C4-2B (cell line): ENCODE measurements at regions not wholly inside any gene's neighbourhood (a gene's known extent, or its start where the extent isn't known, plus 50 kb on each side); places are given as distances from the start of the nearest gene placed in this dataset.

Experiments
- H3K27ac ChIP-seq: fragments of 450-650 bp; 2 replicates; pipeline ENCODE4 v1.5.1; 2017
- ZFX ChIP-seq: fragments of 450-650 bp; IDR thresholded peaks from 2 replicates; pipeline ENCODE4 v1.6.1; 2017
- TF ChIP-seq, protein P1 (sequence below): fragments of 450-650 bp; conservative IDR thresholded peaks from 2 replicates; pipeline ENCODE4 v1.5.1; 2017; ENCODE audit warnings: mild to moderate bottlenecking

DNA sequence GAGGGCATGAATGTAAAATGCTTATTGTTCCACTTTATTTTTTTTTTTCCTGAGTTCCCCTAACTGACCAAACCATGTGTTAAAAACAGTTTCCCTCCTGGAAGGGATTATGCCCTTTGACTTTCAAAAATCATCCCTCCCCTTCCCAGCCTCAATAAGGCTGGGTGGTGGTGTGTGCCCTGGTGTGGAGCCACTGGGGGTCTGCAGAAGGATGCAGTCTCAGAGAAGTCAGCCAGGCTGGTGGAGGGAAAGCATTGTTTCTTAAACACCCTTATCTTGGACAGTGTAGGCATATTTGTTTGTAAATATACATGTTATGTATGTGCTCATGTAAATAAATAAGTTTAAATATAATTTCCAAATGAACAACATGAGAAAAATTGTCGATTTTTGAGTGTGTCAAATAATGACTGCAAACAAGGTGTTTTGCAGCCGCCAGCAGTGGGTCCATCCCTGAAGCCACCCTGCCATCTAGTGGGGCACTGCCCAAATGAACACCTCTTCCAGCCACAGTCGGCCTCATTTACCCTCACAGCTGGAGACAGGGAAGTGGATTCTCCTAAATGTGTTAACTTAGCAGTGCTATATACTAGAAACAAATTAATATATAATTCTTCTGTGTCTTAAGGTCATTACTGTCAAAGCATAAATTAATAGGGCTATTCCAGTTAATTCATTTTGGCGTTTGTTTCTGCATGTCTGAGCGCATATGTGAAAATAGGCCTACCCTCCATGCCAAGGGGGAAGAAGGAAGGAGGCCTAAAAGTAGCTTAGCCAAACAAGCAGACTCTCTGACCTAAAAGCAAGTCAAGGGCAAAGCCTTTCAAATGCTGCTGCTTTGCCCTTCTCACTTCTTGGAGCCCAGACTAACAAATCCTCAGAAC is 209.6 kb upstream of the PIK3C3 start:
- no peak for TF ChIP-seq ZFX
- TF ChIP-seq, protein P1, sequence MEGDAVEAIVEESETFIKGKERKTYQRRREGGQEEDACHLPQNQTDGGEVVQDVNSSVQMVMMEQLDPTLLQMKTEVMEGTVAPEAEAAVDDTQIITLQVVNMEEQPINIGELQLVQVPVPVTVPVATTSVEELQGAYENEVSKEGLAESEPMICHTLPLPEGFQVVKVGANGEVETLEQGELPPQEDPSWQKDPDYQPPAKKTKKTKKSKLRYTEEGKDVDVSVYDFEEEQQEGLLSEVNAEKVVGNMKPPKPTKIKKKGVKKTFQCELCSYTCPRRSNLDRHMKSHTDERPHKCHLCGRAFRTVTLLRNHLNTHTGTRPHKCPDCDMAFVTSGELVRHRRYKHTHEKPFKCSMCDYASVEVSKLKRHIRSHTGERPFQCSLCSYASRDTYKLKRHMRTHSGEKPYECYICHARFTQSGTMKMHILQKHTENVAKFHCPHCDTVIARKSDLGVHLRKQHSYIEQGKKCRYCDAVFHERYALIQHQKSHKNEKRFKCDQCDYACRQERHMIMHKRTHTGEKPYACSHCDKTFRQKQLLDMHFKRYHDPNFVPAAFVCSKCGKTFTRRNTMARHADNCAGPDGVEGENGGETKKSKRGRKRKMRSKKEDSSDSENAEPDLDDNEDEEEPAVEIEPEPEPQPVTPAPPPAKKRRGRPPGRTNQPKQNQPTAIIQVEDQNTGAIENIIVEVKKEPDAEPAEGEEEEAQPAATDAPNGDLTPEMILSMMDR = peak; percentile 85
- no peak overlapping the region for H3K27ac ChIP-seq

GRCh38 chr18:41744421-41745030 is 210.5 kb upstream of the PIK3C3 start:
- TF ChIP-seq, protein P1 = no peak
- no peak for TF ChIP-seq ZFX

GRCh38 chr18:41737218-41737617 is 217.8 kb upstream of the PIK3C3 start:
- TF ChIP-seq, protein P1 = no peak
- H3K27ac ChIP-seq = no peak overlapping the region

More at GRCh38 chr18:41744421-41745030, 210.5 kb upstream of the PIK3C3 start:
- no peak overlapping the region for H3K27ac ChIP-seq

DNA sequence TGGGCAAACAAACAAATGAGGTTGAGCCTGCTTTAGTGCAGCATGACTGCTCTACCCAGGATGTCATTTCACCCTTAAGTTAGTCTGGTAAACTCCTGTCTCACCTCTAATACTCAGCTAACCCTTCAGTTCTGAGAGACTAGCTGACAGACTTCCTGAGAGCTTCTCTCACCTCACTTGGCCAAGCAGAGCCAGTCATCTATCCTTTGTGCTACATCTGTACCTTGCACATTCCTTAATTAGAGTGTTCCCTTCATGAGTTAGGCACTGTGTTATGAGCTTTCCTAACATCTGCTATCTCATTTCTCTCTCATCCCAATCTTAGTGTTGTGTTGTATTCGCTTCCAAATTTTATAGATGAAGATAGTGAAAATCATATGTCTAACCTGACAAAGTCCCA is 220.1 kb upstream of the PIK3C3 start:
- H3K27ac ChIP-seq = no peak overlapping the region
- no peak for TF ChIP-seq ZFX
- TF ChIP-seq, protein P1 = no peak

- TF ChIP-seq, protein P1 = no peak
- no peak for TF ChIP-seq ZFX
- H3K27ac ChIP-seq = no peak overlapping the region
These were observed 222.7 kb upstream of the PIK3C3 start for GRCh38 chr18:41732356-41732755.

- no peak overlapping the region for H3K27ac ChIP-seq
- TF ChIP-seq, protein P1 = no peak
- no peak for TF ChIP-seq ZFX
These were observed 223.2 kb upstream of the PIK3C3 start for GRCh38 chr18:41731884-41732283.

GRCh38 chr18:41724195-41724594 is 230.8 kb upstream of the PIK3C3 start:
- no peak overlapping the region for H3K27ac ChIP-seq
- TF ChIP-seq, protein P1 = no peak
- no peak for TF ChIP-seq ZFX
